ENCODE measurements at regions not wholly inside any gene's neighbourhood (a gene's known extent, or its start where the extent isn't known, plus 50 kb on each side); places are given as distances from the start of the nearest gene placed in this dataset.

GRCh38 chr3:187833375-187833774, 88.1 kb upstream of the BCL6 start:
- Histone ChIP-seq H3K27me3 (ENCODE audit: low read depth) (no peaks in the 10 kb centered on the region), H3K36me3 (no peaks in the 10 kb centered on the region), H3K4me1 (no peaks in the 10 kb centered on the region), H3K27ac (replicated peaks) (no peak overlapping the region), H3K9me3 (replicated peaks) (peaks cover 6% of the 10 kb centered on the region), H3K4me3 (no peak overlapping the region)
- intact Hi-C loops (cut with micrococcal nuclease), result no loop called here
- DNase-seq, result no peak
- TF ChIP-seq, protein P1, sequence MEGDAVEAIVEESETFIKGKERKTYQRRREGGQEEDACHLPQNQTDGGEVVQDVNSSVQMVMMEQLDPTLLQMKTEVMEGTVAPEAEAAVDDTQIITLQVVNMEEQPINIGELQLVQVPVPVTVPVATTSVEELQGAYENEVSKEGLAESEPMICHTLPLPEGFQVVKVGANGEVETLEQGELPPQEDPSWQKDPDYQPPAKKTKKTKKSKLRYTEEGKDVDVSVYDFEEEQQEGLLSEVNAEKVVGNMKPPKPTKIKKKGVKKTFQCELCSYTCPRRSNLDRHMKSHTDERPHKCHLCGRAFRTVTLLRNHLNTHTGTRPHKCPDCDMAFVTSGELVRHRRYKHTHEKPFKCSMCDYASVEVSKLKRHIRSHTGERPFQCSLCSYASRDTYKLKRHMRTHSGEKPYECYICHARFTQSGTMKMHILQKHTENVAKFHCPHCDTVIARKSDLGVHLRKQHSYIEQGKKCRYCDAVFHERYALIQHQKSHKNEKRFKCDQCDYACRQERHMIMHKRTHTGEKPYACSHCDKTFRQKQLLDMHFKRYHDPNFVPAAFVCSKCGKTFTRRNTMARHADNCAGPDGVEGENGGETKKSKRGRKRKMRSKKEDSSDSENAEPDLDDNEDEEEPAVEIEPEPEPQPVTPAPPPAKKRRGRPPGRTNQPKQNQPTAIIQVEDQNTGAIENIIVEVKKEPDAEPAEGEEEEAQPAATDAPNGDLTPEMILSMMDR (IDR thresholded peaks at IDR 0.05; ENCODE audit: borderline replicate concordance), result no peak

GRCh38 chr3:187833799-187834578, 88.7 kb upstream of the BCL6 start:
- intact Hi-C loops (cut with micrococcal nuclease), result no loop called here
- H3K9me3 ChIP-seq (replicated peaks), result peaks cover 6% of the 10 kb centered on the region
- H3K36me3 ChIP-seq, result no peaks in the 10 kb centered on the region
- no peak overlapping the region for H3K27ac ChIP-seq (replicated peaks)
- no peaks in the 10 kb centered on the region for H3K27me3 ChIP-seq (ENCODE audit: low read depth)
- no peak for DNase-seq
- H3K4me3 ChIP-seq, result no peak overlapping the region
- H3K4me1 ChIP-seq, result no peaks in the 10 kb centered on the region
- TF ChIP-seq, protein P1 (IDR thresholded peaks at IDR 0.05; ENCODE audit: borderline replicate concordance), result no peak

GRCh38 chr3:187836823-187837770, 91.8 kb upstream of the BCL6 start:
- no peak overlapping the region for H3K27ac ChIP-seq (replicated peaks)
- TF ChIP-seq, protein P1 (IDR thresholded peaks at IDR 0.05; ENCODE audit: borderline replicate concordance), result no peak
- H3K4me3 ChIP-seq, result no peak overlapping the region
- no peak for DNase-seq
- H3K36me3 ChIP-seq, result no peaks in the 10 kb centered on the region
- H3K9me3 ChIP-seq (replicated peaks), result peaks cover 6% of the 10 kb centered on the region
- H3K4me1 ChIP-seq, result no peaks in the 10 kb centered on the region
- intact Hi-C loops (cut with micrococcal nuclease), result no loop called here
- H3K27me3 ChIP-seq (ENCODE audit: low read depth), result no peaks in the 10 kb centered on the region

DNA sequence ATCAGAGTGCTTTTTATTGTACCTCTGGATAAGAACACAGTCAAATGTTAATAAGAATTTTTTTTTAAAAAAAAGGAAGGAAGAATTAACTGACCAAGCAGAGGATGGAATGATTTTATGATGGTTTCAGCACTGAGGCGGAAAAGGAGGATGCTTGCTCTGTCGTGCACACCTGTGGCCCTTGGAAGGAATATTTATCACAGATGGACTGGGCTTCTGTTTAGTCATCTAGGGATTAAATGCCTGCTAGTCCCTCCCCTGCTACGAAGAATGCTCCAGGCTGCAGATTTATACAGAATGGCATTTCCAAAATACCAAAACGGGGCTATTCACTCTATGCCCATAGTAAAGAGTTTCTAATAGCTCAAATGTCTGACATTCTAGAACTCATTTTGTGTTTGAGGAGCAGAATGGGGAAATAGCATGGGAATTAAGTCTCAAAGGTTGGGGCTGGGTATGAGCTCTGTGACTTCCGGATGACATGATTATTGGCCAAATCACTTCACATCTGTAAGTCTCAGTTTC, 92.8 kb upstream of the BCL6 start:
- H3K27me3 ChIP-seq (ENCODE audit: low read depth), result no peaks in the 10 kb centered on the region
- H3K9me3 ChIP-seq (replicated peaks), result peaks cover 6% of the 10 kb centered on the region
- no peaks in the 10 kb centered on the region for H3K36me3 ChIP-seq
- intact Hi-C loops (cut with micrococcal nuclease), result no loop called here
- DNase-seq, result no peak
- no peak overlapping the region for H3K4me3 ChIP-seq
- TF ChIP-seq, protein P1 (IDR thresholded peaks at IDR 0.05; ENCODE audit: borderline replicate concordance), result no peak
- H3K27ac ChIP-seq (replicated peaks), result no peak overlapping the region
- no peaks in the 10 kb centered on the region for H3K4me1 ChIP-seq

DNA sequence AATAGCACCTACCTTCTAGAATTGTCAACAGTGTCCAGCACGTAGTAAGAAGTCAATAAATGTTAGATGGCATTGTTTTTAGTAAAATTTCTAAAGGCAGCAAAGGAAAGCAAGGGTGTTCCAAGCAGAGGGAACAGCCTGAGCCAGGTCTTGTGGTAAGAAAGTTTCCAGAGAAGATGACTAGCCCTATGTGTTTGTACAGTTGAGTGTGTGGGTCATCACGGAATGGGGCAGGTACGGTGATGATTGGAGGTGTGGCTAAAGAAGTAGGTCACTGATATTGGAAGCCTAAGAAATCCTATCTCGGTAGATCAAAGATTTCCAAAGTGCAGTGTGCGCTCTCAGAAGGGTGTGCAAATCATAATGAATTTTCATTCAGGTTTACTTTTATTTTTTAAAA, 94.2 kb upstream of the BCL6 start:
- Histone ChIP-seq H3K27ac (replicated peaks) (no peak overlapping the region), H3K36me3 (no peaks in the 10 kb centered on the region), H3K9me3 (replicated peaks) (peaks cover 6% of the 10 kb centered on the region), H3K4me1 (peaks cover 3% of the 10 kb centered on the region), H3K4me3 (no peak overlapping the region), H3K27me3 (ENCODE audit: low read depth) (no peaks in the 10 kb centered on the region)
- intact Hi-C loops (cut with micrococcal nuclease), result no loop called here
- DNase-seq, result no peak
- TF ChIP-seq, protein P1 (IDR thresholded peaks at IDR 0.05; ENCODE audit: borderline replicate concordance), result no peak

Data from left ventricle myocardium inferior (tissue), 1 donor.